ENCODE measurements at regions not wholly inside any gene's neighbourhood (a gene's known extent, or its start where the extent isn't known, plus 50 kb on each side); places are given as distances from the start of the nearest gene placed in this dataset.

DNA sequence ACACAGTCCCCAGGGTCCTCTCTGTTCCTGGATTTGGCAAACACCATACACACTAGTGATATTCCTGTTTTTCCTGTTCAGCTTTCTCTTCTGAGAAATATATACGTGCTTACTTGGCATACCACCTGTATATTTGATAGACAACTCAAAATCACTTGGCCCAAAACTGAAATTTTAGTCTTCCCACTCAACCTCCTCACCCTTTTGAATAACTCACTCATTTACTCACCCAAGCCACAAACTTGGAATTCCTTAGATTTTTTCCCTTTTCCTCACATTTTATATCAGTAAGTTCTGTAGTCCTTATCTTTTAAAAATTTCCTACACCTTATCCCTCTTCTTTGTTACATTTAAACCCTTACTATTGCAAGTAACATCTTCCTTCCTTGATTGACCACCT lies 143.4 kb downstream of the PPP1R3A start:
- H3K79me2 ChIP-seq (ENCODE audit: insufficient read depth, low read length) = no peaks in the 10 kb centered on the region
- H3K36me3 Mint-ChIP-seq = no peaks in the 10 kb centered on the region
- no peaks in the 10 kb centered on the region for H3K36me3 ChIP-seq (replicated peaks in 1 of 2; ENCODE audit: control insufficient read depth in 1 of 2, insufficient read depth in 2 of 2, low read length in 2 of 2)
- no peaks in the 10 kb centered on the region for H3K9me3 Mint-ChIP-seq
- H3K27me3 Mint-ChIP-seq (ENCODE audit: low read depth in 3 of 3) = no peaks in the 10 kb centered on the region
- no peak for DNase-seq
- H3K27ac Mint-ChIP-seq = no peak overlapping the region
- H3K27ac ChIP-seq (ENCODE audit: low read depth in 1 of 2, low read length in 2 of 2) = no peak overlapping the region
- H3K9ac ChIP-seq (ENCODE audit: insufficient read depth, low read length, poor library complexity, severe bottlenecking) = no peak overlapping the region
- no peak overlapping the region for H2AFZ ChIP-seq (ENCODE audit: insufficient read depth, low read depth, low read length, poor library complexity, severe bottlenecking)
- H3K27me3 ChIP-seq (ENCODE audit: control insufficient read depth in 2 of 2, insufficient read depth in 2 of 2, low read length in 2 of 2) = no peaks in the 10 kb centered on the region
- no peaks in the 10 kb centered on the region for H4K20me1 ChIP-seq (ENCODE audit: insufficient read depth, low read length)
- H3K4me3 Mint-ChIP-seq = no peak overlapping the region
- no peak overlapping the region for H3K4me3 ChIP-seq (replicated peaks in 1 of 3; ENCODE audit: low read depth in 2 of 3, low read length in 3 of 3)
- no peaks in the 10 kb centered on the region for H3K4me1 ChIP-seq (ENCODE audit: control insufficient read depth in 1 of 2, insufficient read depth in 2 of 2, low read length in 2 of 2)
- 57% methylated on average over 1 of the region's 1 CpG for WGBS (ENCODE audit: insufficient coverage)
- H3K4me1 Mint-ChIP-seq = peaks cover 3% of the 10 kb centered on the region
- no peaks in the 10 kb centered on the region for H3K9me3 ChIP-seq (replicated peaks in 1 of 2; ENCODE audit: control insufficient read depth in 1 of 2, insufficient read depth in 1 of 2, low read length in 2 of 2)
- H3K4me2 ChIP-seq (replicated peaks; ENCODE audit: extremely low read depth, low read length, poor library complexity, severe bottlenecking) = no peak overlapping the region
- TF ChIP-seq, protein P1, sequence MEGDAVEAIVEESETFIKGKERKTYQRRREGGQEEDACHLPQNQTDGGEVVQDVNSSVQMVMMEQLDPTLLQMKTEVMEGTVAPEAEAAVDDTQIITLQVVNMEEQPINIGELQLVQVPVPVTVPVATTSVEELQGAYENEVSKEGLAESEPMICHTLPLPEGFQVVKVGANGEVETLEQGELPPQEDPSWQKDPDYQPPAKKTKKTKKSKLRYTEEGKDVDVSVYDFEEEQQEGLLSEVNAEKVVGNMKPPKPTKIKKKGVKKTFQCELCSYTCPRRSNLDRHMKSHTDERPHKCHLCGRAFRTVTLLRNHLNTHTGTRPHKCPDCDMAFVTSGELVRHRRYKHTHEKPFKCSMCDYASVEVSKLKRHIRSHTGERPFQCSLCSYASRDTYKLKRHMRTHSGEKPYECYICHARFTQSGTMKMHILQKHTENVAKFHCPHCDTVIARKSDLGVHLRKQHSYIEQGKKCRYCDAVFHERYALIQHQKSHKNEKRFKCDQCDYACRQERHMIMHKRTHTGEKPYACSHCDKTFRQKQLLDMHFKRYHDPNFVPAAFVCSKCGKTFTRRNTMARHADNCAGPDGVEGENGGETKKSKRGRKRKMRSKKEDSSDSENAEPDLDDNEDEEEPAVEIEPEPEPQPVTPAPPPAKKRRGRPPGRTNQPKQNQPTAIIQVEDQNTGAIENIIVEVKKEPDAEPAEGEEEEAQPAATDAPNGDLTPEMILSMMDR (IDR thresholded peaks at IDR 0.05) = no peak
- intact Hi-C loops (cut with micrococcal nuclease) = no loop called here

- Histone ChIP-seq H3K4me2 (replicated peaks; ENCODE audit: extremely low read depth, low read length, poor library complexity, severe bottlenecking) (no peak overlapping the region), H3K36me3 (replicated peaks in 1 of 2; ENCODE audit: control insufficient read depth in 1 of 2, insufficient read depth in 2 of 2, low read length in 2 of 2) (no peaks in the 10 kb centered on the region), H3K79me2 (ENCODE audit: insufficient read depth, low read length) (no peaks in the 10 kb centered on the region), H3K4me1 (ENCODE audit: control insufficient read depth in 1 of 2, insufficient read depth in 2 of 2, low read length in 2 of 2) (no peaks in the 10 kb centered on the region), H2AFZ (ENCODE audit: insufficient read depth, low read depth, low read length, poor library complexity, severe bottlenecking) (no peak overlapping the region), H3K9ac (ENCODE audit: insufficient read depth, low read length, poor library complexity, severe bottlenecking) (no peak overlapping the region), H3K9me3 (replicated peaks in 1 of 2; ENCODE audit: control insufficient read depth in 1 of 2, insufficient read depth in 1 of 2, low read length in 2 of 2) (no peaks in the 10 kb centered on the region), H3K27ac (ENCODE audit: low read depth in 1 of 2, low read length in 2 of 2) (no peak overlapping the region), H3K27me3 (ENCODE audit: control insufficient read depth in 2 of 2, insufficient read depth in 2 of 2, low read length in 2 of 2) (no peaks in the 10 kb centered on the region), H4K20me1 (ENCODE audit: insufficient read depth, low read length) (no peaks in the 10 kb centered on the region), H3K4me3 (replicated peaks in 1 of 3; ENCODE audit: low read depth in 2 of 3, low read length in 3 of 3) (no peak overlapping the region)
- TF ChIP-seq, protein P1 (IDR thresholded peaks at IDR 0.05) = peak; percentile 76
- Mint-ChIP-seq H3K4me3 (no peak overlapping the region), H3K9me3 (no peaks in the 10 kb centered on the region), H3K4me1 (peaks cover 5% of the 10 kb centered on the region), H3K27ac (no peak overlapping the region), H3K27me3 (ENCODE audit: low read depth in 3 of 3) (no peaks in the 10 kb centered on the region), H3K36me3 (no peaks in the 10 kb centered on the region)
- intact Hi-C loops (cut with micrococcal nuclease) = no loop called here
- DNase-seq = peak in 2 of 3 donors; percentile 35 to 56
- no CpG with 5 or more reads among the region's 3 CpGs for WGBS (ENCODE audit: insufficient coverage)
Observed at GRCh38 chr7:113774182-113774807, 144.5 kb downstream of the PPP1R3A start.

All from CD14-positive monocyte (primary cell).